Effector memory CD4-positive, alpha-beta T cell (primary cell): ENCODE measurements at regions not wholly inside any gene's neighbourhood (a gene's known extent, or its start where the extent isn't known, plus 50 kb on each side); places are given as distances from the start of the nearest gene placed in this dataset.
"Not testable (repeated sequence)": the region's sequence is repeated elsewhere in the genome, so short reads cannot be mapped to it uniquely, and the experiment has no call there.

Source experiments
- DNase-seq, 3 donors: peaks; one replicate each; pipeline ENCODE4 v3.0.0-alpha.2; 2020
- H3K27ac ChIP-seq: 2 replicates; pipeline ENCODE4 v1.7.0; 2013; ENCODE audit warnings: mild to moderate bottlenecking, low read length, moderate library complexity; ENCODE audit not compliant: insufficient read depth, poor library complexity, severe bottlenecking
- H3K27me3 ChIP-seq: replicated peaks from 2 replicates; pipeline ENCODE4 v1.7.0; 2013; ENCODE audit warnings: mild to moderate bottlenecking, low read length; ENCODE audit not compliant: insufficient read depth, control insufficient read depth, poor library complexity, severe bottlenecking
- H3K36me3 ChIP-seq: 2 replicates; pipeline ENCODE4 v1.7.0; 2013; ENCODE audit warnings: mild to moderate bottlenecking, low read length, moderate library complexity; ENCODE audit not compliant: control insufficient read depth, insufficient read depth
- H3K4me1 ChIP-seq: 2 replicates; pipeline ENCODE4 v1.7.0; 2013; ENCODE audit warnings: low read length, mild to moderate bottlenecking; ENCODE audit not compliant: control insufficient read depth, insufficient read depth, poor library complexity, severe bottlenecking
- H3K4me3 ChIP-seq: 2 replicates; pipeline ENCODE4 v1.7.0; 2013; ENCODE audit warnings: low read length, low read depth, mild to moderate bottlenecking; ENCODE audit not compliant: insufficient read depth, poor library complexity, severe bottlenecking
- H3K9me3 ChIP-seq: 2 replicates; pipeline ENCODE4 v1.7.0; 2013; ENCODE audit warnings: mild to moderate bottlenecking, low read length, moderate library complexity; ENCODE audit not compliant: control insufficient read depth

GRCh38 chr4:177809791-177810190, 367.6 kb upstream of the AGA start:
- Histone ChIP-seq H3K27me3 (no peaks in the 10 kb centered on the region), H3K9me3 (no peaks in the 10 kb centered on the region), H3K4me3 (no peak overlapping the region), H3K27ac (no peak overlapping the region), H3K4me1 (no peaks in the 10 kb centered on the region), H3K36me3 (no peaks in the 10 kb centered on the region)
- DNase-seq = no peak

- Histone ChIP-seq H3K27me3 (no peaks in the 10 kb centered on the region), H3K4me1 (no peaks in the 10 kb centered on the region), H3K4me3 (no peak overlapping the region), H3K36me3 (no peaks in the 10 kb centered on the region), H3K27ac (no peak overlapping the region), H3K9me3 (no peaks in the 10 kb centered on the region)
- DNase-seq = no peak
Measured at GRCh38 chr4:177810220-177810619, 368.0 kb upstream of the AGA start.

- not testable (repeated sequence) for H3K4me1 ChIP-seq, H3K9me3 ChIP-seq, H3K36me3 ChIP-seq, DNase-seq, H3K4me3 ChIP-seq, H3K27ac ChIP-seq, H3K27me3 ChIP-seq
Measured at GRCh38 chr4:177818392-177818791, 376.2 kb upstream of the AGA start.

- H3K4me3 ChIP-seq = no peak overlapping the region
Measured at GRCh38 chr4:177826973-177827372, 384.7 kb upstream of the AGA start.

GRCh38 chr4:177841258-177841657, 399.0 kb upstream of the AGA start:
- no peak overlapping the region for H3K27ac ChIP-seq
- no peak for DNase-seq
- no peaks in the 10 kb centered on the region for H3K36me3 ChIP-seq
- H3K4me3 ChIP-seq = no peak overlapping the region
- H3K27me3 ChIP-seq = no peaks in the 10 kb centered on the region
- H3K4me1 ChIP-seq = no peaks in the 10 kb centered on the region
- no peaks in the 10 kb centered on the region for H3K9me3 ChIP-seq

More at GRCh38 chr4:177826973-177827372, 384.7 kb upstream of the AGA start:
- no peaks in the 10 kb centered on the region for H3K36me3 ChIP-seq
- H3K27me3 ChIP-seq = no peaks in the 10 kb centered on the region
- H3K4me1 ChIP-seq = no peaks in the 10 kb centered on the region
- DNase-seq = no peak
- no peaks in the 10 kb centered on the region for H3K9me3 ChIP-seq
- no peak overlapping the region for H3K27ac ChIP-seq

GRCh38 chr4:177853229-177853628, 411.0 kb upstream of the AGA start:
- Histone ChIP-seq H3K4me3 (no peak overlapping the region), H3K27ac (no peak overlapping the region), H3K36me3 (no peaks in the 10 kb centered on the region), H3K27me3 (no peaks in the 10 kb centered on the region), H3K9me3 (no peaks in the 10 kb centered on the region), H3K4me1 (no peaks in the 10 kb centered on the region)
- no peak for DNase-seq

GRCh38 chr4:177855507-177856197, 413.4 kb upstream of the AGA start:
- Histone ChIP-seq H3K36me3 (no peaks in the 10 kb centered on the region), H3K27me3 (no peaks in the 10 kb centered on the region)
- no peak for DNase-seq

GRCh38 chr4:177860171-177860570, 417.9 kb upstream of the AGA start:
- H3K4me1 ChIP-seq = no peaks in the 10 kb centered on the region
- DNase-seq = no peak
- H3K27ac ChIP-seq = no peak overlapping the region
- H3K4me3 ChIP-seq = no peak overlapping the region
- no peaks in the 10 kb centered on the region for H3K9me3 ChIP-seq
- no peaks in the 10 kb centered on the region for H3K36me3 ChIP-seq
- no peaks in the 10 kb centered on the region for H3K27me3 ChIP-seq

More at GRCh38 chr4:177855507-177856197, 413.4 kb upstream of the AGA start:
- H3K27ac ChIP-seq = no peak overlapping the region
- no peaks in the 10 kb centered on the region for H3K4me1 ChIP-seq
- H3K4me3 ChIP-seq = no peak overlapping the region
- no peaks in the 10 kb centered on the region for H3K9me3 ChIP-seq

- Histone ChIP-seq H3K4me1 (no peaks in the 10 kb centered on the region), H3K36me3 (no peaks in the 10 kb centered on the region), H3K27ac (no peak overlapping the region), H3K9me3 (no peaks in the 10 kb centered on the region), H3K4me3 (no peak overlapping the region), H3K27me3 (no peaks in the 10 kb centered on the region)
- DNase-seq = no peak
Measured at GRCh38 chr4:177861551-177862094, 419.4 kb upstream of the AGA start.

- DNase-seq = no peak
- H3K27me3 ChIP-seq = no peaks in the 10 kb centered on the region
- no peak overlapping the region for H3K4me3 ChIP-seq
- no peaks in the 10 kb centered on the region for H3K9me3 ChIP-seq
- no peaks in the 10 kb centered on the region for H3K4me1 ChIP-seq
- no peaks in the 10 kb centered on the region for H3K36me3 ChIP-seq
- H3K27ac ChIP-seq = no peak overlapping the region
Measured at GRCh38 chr4:177862541-177863176, 420.4 kb upstream of the AGA start.
